PFSK-1 (cell line): ENCODE measurements at regions not wholly inside any gene's neighbourhood (a gene's known extent, or its start where the extent isn't known, plus 50 kb on each side); places are given as distances from the start of the nearest gene placed in this dataset.

ENCODE experiments used
- FOXP2 ChIP-seq: optimal IDR thresholded peaks from 2 replicates; pipeline ENCODE3; 2011; ENCODE audit warnings: borderline replicate concordance, control low read depth, inconsistent platforms; ENCODE audit not compliant: insufficient read depth; ENCODE audit errors: extremely low read length, extremely low read depth
- POLR2AphosphoS5 ChIP-seq: IDR thresholded peaks from 2 replicates; pipeline ENCODE4 v1.6.1; 2012; ENCODE audit warnings: low read depth, mild to moderate bottlenecking, control low read depth, low read length, moderate library complexity
- SIN3A ChIP-seq: IDR thresholded peaks from 2 replicates; pipeline ENCODE4 v1.6.1; 2012; ENCODE audit warnings: mild to moderate bottlenecking, low read length, moderate library complexity, borderline replicate concordance; ENCODE audit not compliant: insufficient read depth
- TAF1 ChIP-seq: IDR thresholded peaks from 2 replicates; pipeline ENCODE4 v1.6.1; 2012; ENCODE audit warnings: low read length, control low read depth, borderline replicate concordance; ENCODE audit not compliant: insufficient read depth
- TF ChIP-seq, protein P1 (sequence below), 2 experiments: IDR thresholded peaks; 2 replicates each; pipeline versions ENCODE4 v1.6.1 to v1.8.0; 2011 to 2012; ENCODE audit warnings: low read depth in 2 of 2, low read length in 2 of 2, control low read depth in 1 of 2, inconsistent platforms in 1 of 2, mild to moderate bottlenecking in 1 of 2, moderate library complexity in 1 of 2; ENCODE audit not compliant: insufficient read depth in 1 of 2

DNA sequence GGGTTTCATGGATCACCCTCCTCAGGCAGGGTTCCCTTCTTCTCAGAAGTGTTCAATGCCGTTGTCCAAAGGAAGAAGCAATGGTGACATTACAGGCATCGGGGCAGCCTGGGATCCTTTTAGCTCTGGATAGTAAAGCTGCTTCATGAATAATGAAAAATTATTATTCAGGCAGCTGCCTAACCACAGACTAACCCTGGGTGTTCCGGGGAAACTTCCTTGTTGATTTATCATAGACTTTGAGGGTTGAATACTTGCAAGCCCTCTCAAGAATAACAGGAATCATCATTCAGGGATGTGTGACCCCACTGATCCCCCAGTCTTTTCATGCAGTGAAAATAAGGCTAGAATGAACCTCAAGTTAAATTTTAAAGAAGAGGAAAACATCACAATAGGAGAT lies 419.4 kb downstream of the MEIS1 start:
- no peak for TF ChIP-seq SIN3A

DNA sequence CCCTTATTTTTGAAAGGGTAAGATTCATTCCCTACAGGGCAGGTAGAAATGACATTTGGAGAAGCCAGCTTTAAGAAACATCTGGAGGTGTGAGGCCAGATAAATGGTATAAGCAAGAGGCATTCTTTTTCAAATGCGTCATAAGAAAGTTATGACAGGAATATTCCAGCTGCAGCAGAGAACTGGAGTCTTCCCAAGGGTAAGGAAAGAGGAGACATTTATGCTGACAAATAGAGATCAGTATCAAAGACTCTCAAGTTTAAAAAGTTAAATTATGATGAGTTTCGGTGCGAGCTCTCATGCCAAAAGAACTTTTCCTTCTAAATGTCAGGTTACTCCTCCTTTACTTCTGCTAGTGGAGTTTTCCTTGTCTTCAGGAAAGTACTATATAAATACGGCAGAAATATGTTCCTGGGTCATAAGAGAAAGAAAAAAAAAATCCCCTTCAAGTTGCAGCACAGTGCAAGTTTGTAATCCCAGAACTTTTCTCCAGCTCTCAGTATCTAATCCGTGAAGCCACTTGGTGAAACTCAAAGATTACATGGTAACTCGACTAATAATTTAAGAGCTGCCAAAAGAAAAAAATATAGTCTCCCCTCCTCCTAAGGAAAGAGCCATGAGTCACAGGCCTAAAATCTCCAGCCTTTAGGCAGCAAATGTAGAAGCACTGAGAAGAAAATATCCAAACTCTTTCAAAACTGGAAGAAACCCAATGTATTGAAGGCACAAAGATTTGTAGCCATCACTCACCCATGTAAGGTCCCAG lies 428.1 kb downstream of the MEIS1 start:
- TF ChIP-seq TAF1 (no peak), FOXP2 (no peak), SIN3A (no peak), POLR2AphosphoS5 (no peak)
- TF ChIP-seq, protein P1, sequence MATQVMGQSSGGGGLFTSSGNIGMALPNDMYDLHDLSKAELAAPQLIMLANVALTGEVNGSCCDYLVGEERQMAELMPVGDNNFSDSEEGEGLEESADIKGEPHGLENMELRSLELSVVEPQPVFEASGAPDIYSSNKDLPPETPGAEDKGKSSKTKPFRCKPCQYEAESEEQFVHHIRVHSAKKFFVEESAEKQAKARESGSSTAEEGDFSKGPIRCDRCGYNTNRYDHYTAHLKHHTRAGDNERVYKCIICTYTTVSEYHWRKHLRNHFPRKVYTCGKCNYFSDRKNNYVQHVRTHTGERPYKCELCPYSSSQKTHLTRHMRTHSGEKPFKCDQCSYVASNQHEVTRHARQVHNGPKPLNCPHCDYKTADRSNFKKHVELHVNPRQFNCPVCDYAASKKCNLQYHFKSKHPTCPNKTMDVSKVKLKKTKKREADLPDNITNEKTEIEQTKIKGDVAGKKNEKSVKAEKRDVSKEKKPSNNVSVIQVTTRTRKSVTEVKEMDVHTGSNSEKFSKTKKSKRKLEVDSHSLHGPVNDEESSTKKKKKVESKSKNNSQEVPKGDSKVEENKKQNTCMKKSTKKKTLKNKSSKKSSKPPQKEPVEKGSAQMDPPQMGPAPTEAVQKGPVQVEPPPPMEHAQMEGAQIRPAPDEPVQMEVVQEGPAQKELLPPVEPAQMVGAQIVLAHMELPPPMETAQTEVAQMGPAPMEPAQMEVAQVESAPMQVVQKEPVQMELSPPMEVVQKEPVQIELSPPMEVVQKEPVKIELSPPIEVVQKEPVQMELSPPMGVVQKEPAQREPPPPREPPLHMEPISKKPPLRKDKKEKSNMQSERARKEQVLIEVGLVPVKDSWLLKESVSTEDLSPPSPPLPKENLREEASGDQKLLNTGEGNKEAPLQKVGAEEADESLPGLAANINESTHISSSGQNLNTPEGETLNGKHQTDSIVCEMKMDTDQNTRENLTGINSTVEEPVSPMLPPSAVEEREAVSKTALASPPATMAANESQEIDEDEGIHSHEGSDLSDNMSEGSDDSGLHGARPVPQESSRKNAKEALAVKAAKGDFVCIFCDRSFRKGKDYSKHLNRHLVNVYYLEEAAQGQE (IDR thresholded peaks at IDR 0.05; ENCODE audit: insufficient read depth in 1 of 2, low read depth in 2 of 2, low read length in 2 of 2), result no peak

DNA sequence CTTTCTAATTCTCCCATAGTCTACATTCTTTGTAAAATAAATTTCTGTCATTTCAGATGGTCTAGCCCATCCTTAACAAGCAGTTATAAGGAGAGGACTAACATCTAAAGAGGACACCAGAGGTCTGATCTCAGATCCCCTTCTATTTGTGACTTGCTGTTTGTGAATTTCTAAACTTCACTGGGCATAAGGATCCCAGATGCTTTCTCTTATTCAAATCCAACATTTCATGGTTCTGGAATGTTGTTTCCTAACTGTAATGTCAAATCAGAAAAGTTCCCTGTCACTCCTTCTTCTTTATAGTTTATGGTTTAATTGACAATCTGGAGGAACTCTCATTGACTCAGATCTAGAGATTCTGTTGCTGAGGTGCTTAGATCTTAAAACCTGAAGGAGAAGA lies 430.2 kb downstream of the MEIS1 start:
- TF ChIP-seq, protein P1 (IDR thresholded peaks at IDR 0.05; ENCODE audit: insufficient read depth in 1 of 2, low read depth in 2 of 2, low read length in 2 of 2), result no peak
- TF ChIP-seq TAF1, result no peak
- no peak for TF ChIP-seq POLR2AphosphoS5
- no peak for TF ChIP-seq FOXP2
- TF ChIP-seq SIN3A, result no peak

DNA sequence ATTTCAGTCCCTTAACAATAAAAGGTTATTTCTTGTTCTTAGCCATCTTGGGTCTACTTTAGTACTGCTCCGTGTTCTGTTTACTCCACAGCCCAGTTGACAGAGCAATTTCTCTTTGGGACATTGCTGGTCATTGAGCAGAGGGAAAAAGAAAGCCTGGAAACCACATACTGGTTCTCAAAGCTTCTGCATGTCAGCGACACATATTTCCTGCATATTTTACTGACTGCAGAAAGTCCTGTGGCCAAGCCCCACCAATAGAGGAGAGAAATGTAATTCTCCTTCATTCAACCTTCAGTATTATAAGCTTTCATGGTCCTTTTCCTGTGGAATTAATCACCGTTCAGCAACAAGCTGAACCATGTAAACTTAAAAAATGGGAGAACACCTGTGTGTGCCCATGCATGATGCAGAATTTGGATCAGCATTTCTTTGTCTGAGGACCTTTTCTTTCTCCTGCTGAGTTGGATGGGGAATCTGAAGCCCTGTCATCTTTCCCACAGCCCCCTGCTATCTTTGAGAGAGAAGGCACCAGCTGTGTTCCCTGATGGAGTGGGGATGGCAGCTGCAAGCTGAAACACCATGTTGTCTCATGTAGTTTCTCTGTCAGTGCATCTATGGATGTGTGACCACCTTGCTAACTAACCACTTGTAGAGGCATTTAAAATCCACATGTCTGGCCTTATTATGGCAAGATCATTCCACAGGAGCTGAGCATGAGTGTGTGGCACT lies 431.6 kb downstream of the MEIS1 start:
- TF ChIP-seq SIN3A (no peak), POLR2AphosphoS5 (no peak), TAF1 (no peak), FOXP2 (no peak)
- TF ChIP-seq, protein P1 (IDR thresholded peaks at IDR 0.05; ENCODE audit: insufficient read depth in 1 of 2, low read depth in 2 of 2, low read length in 2 of 2), result no peak

DNA sequence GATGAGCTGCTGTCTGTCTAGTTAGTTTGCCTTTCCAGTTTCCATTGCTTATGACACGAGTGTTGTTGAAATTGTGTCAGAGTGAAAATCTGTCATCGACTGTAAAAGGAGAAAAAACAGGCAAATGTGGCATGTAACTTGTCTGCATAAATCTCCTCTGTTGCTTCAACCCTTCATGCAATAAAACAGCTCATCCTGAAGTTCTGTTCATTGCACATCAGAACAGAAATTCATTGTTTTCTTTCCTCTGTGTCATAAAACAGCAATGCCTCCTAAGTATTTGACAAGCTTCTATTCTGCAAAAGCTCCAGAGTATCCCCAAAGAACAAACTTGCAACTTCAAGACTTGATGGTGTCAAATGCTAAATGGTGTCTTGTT lies 432.1 kb downstream of the MEIS1 start:
- TF ChIP-seq TAF1 (no peak), FOXP2 (no peak), SIN3A (no peak), POLR2AphosphoS5 (no peak)
- TF ChIP-seq, protein P1 (IDR thresholded peaks at IDR 0.05; ENCODE audit: insufficient read depth in 1 of 2, low read depth in 2 of 2, low read length in 2 of 2), result no peak
